ENCODE measurements at regions not wholly inside any gene's neighbourhood (a gene's known extent, or its start where the extent isn't known, plus 50 kb on each side); places are given as distances from the start of the nearest gene placed in this dataset.
A peak's percentile ranks its signal among the peaks of the same experiment; 100 is the strongest.

DNA sequence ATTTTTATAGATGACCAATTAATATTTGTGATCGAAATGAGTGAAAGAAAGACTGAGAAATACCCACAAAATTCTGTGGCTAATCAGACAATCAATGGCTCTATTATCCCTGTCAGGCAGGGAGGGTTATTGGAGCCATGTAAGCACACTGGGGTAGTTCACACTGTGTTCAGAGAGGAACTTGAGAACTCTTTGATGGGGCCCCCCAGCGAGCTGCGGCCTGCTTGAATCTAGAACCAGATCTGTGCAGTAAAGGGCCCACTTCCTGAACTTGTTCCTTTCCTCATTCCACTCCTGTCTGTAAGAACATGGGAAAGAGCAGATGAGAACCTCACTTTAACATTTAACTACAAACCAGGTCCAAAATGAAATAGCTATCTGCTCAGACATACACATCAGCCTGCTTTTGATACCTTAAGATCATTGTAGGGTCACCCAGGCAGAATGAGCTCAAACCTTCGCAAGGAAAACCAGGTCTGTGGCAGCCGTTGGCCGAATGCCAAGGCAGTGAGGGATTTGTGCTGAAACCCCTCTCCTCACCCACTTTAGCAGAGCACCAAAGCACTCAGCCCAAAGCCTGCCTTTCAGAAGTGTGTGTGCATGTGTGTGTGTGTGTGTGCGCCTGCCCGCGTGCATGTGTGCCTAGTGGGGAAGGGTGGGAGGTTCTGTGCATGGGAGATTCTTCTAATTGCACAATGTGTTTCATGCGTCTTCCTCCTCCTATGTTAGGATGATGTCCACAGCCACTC is 365.6 kb upstream of the MGMT start:
- no peak for DNase-seq

DNA sequence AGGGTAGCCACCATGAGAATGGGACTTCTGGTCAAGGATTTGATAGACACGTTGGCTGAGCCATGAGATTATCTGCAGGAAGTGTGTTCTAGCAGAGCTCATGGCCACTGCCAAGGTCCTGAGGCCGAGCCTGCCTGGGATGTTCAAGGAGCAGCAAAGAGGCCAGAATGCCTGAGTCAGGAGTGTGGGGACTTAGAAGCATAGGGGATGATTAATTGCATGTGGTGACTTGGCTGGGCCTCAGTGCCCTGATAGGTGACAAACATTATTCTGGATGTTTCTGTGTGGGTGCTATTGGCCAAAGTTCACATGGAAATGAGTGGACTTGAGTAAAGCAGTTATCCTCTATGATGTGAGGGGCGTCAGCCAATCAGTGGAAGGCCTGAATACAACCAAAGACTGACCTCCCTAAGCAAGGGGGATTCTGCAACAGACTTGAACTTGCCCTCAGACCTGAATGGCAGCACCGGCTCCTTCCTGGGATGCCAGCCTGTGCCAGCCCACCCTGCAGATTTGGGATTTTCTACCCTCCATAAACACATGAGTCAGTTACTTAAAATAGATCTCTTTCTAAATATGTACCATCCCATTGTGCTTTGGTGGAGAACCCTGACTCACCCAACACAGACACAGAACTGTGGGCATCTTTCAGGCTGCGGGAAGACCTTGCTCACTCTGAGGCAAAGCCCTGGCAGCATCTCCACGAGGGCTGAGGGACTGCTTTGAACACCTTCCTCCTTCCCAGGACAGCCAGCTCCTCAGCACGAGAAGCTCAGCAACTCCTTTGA is 363.9 kb upstream of the MGMT start:
- no peak for DNase-seq

GRCh38 chr10:129104266-129105045 is 362.6 kb upstream of the MGMT start:
- no peak for DNase-seq

DNA sequence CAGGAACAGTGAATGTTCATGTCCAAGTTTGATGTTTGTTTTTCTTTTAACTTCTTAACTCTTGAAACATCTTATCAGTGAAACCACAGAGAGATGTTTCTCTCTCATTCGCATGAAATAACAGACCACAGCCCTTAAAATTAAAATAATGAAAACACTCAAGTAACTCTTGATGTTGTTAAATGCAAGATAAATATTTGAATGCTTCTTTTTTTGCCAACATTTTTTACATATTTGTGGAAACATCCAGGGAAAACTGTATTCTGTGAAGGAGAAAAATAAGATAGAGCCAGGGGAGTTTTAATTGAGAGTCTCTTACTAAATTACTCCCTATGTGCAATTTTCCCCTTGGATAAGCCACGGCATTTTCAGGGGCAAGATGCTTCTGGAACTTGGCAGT is 361.8 kb upstream of the MGMT start:
- peak; percentile 66 for DNase-seq

DNA sequence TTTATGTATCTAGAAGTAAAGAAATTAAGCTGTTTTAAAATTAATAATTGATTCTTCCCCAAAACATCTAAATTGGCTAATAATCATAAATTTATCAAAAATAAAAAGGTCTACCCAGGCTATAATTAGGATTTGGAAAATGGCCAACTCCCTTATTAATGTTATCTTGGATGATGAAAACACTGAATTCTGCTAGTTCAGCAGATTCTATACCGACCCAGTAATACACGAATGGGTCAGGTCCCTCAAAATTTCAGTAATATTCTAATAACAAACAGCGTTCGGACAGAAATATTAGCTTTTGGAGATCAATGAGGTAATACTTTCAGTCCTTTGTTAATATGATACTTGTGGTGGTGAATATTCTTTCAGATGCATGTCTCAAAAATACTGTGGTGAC is 360.7 kb upstream of the MGMT start:
- no peak for DNase-seq

- no peak for DNase-seq
These were observed 359.5 kb upstream of the MGMT start for GRCh38 chr10:129107525-129107924.

GRCh38 chr10:129108378-129108777 is 358.7 kb upstream of the MGMT start:
- DNase-seq: no peak

DNA sequence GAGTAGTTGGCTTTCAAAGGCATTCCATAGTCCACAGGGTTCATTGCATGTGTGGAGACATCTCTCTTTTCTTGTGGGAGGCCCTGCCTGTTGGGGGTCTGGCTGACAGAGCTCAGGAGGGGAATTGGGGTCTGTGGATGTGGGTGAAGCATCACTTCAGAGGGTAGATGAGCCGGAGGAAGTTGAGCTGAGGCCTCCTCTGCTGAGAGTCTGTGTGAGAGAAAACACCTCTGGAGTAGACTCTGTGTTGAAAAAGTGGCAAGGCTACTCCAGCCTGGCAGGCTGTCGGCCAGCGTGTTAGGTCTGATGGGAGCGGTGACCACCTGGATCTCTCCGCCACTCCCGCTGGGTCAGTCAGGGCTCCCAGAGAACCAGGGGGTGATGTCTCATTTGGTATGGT is 358.0 kb upstream of the MGMT start:
- DNase-seq: no peak

- no peak for DNase-seq
These were observed 356.3 kb upstream of the MGMT start for GRCh38 chr10:129110780-129111179.

GRCh38 chr10:129111922-129112321 is 355.1 kb upstream of the MGMT start:
- DNase-seq: no peak

GRCh38 chr10:129114588-129114987 is 352.5 kb upstream of the MGMT start:
- DNase-seq: no peak

DNA sequence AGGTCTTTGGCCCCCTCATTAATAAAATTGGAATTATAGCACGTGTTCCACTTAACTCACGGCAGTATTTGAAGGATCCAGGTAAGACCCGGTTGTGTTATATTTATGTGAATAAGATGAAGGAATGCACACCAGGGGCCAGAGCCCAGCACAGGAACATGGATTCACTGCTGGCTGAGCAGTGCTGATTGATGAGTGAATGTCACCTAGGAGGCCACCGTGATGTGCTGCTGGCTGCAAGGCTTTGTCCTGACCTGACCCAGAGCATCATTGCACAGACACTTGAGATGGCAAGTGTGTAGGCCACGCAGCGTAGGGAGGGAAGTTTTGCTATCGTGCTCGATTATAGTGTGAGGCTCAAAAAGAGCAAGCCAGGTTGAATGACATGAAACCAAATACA is 350.7 kb upstream of the MGMT start:
- DNase-seq: no peak

- DNase-seq: no peak
These were observed 346.6 kb upstream of the MGMT start for GRCh38 chr10:129120441-129120840.

- DNase-seq: no peak
These were observed 344.2 kb upstream of the MGMT start for GRCh38 chr10:129122846-129123245.

DNA sequence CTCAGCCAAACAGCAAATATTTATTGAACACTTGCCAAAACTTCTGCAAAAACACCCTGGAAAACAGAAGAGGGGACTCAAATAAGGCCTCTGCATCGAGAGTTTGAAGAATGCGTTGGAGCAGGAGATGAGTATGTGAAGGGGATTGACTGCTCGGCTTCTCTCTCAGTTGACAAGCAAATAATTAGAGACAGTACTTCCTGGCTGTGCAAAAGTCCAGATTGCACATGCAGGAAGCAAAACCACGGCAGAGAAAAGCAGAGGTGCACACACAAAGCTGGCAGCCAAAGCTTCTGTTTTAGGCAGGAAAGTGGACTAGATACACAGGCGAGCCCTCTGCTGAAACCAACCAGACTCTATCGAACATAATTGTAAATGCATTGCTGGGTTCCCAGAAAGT is 343.6 kb upstream of the MGMT start:
- DNase-seq: no peak

DNA sequence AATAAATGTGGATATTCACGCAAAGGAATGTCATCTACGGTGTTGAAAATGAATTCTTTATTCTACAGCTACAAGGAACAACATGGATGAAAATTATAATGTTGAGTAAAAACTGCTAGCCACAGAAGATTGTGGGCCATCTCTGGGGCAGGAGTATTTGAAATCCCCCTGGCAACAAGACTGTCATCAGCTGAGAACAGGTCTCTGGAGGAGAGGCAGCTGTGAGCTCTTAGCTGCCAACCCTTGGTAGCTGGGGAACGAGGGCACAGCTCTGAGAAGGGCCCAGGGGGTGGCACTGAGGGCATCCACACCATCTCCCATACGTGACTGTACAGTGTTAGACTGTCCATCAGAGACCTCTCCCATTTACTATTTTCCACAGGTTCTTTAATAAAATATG is 340.1 kb upstream of the MGMT start:
- no peak for DNase-seq

DNA sequence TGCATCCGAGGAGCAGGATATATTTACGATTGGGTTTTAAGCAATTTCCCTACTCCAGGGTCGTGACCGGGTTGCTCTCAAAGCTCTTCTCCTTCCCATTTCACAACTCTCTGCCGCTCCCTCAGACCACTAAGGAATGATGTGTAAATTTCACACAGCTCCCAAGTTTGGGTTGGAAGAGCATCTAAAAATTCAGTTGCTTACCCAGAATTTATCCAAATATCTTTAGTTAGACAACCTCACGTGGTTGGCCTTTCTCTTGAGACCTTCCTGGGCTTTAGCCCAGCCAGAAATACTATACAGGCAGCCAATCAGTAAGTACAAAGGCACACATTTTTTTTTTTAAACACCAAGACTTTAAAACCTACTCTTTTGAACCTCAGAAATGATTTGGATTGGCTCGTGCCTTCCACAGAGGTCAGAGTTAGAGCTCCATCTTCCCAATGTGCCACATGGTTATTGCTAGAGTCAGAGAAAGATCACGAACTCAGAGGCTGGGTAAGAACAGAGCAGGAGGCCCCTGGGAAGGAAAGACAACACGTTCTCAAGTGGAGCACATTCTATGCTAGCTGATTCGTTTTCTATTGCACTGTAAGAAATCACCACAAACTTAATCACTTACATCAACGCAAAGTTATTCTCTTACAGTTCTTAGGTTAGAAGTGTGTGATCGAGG is 335.4 kb upstream of the MGMT start:
- peak; percentile 9 for DNase-seq

GRCh38 chr10:129133856-129134255 is 333.2 kb upstream of the MGMT start:
- no peak for DNase-seq

DNA sequence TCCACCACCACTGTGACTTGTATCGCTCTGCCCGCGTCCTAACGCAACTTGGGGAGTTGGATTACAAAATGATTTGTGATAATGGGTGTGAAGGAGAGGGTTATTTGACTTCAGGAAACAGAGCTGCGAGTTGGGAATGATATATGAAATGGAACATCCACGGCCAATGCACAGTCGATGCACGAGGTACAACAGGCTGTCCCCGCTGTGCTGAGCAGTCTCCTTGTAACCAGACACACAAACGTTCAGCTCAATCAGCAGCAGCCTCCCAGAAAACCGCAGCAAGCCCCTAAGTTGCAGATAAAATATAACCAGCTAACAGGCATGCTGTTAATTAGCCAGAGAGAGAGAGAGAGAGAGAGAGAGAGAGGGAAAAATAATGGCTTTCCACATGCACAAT is 332.7 kb upstream of the MGMT start:
- DNase-seq: no peak

GRCh38 chr10:129135624-129136023 is 331.4 kb upstream of the MGMT start:
- no peak for DNase-seq

GRCh38 chr10:129136074-129136473 is 331.0 kb upstream of the MGMT start:
- no peak for DNase-seq

GRCh38 chr10:129136951-129137350 is 330.1 kb upstream of the MGMT start:
- DNase-seq: no peak

Measured in fibroblast of upper back skin (primary cell).